H9 (cell line): ENCODE measurements at regions not wholly inside any gene's neighbourhood (a gene's known extent, or its start where the extent isn't known, plus 50 kb on each side); places are given as distances from the start of the nearest gene placed in this dataset.

Experiments used
- DNase-seq: peaks from one replicate; pipeline ENCODE4 v3.0.0-alpha.2; 2017
- H2AFZ ChIP-seq: one replicate; pipeline ENCODE4 v1.6.1; 2013; ENCODE audit warnings: mild to moderate bottlenecking, low read length, control low read depth, moderate library complexity
- H2AK5ac ChIP-seq: 2 replicates; pipeline ENCODE4 v1.6.1; 2013; ENCODE audit warnings: low read length, control low read depth, mixed read lengths; ENCODE audit not compliant: insufficient read length
- H2BK120ac ChIP-seq: one replicate; pipeline ENCODE4 v1.6.1; 2013; ENCODE audit warnings: low read depth, mild to moderate bottlenecking, low read length, control low read depth, inconsistent platforms; ENCODE audit not compliant: poor library complexity, severe bottlenecking
- H2BK12ac ChIP-seq: 2 replicates; pipeline ENCODE4 v1.6.1; 2013; ENCODE audit warnings: low read length, control low read depth, mixed read lengths, low read depth; ENCODE audit not compliant: insufficient read length
- H2BK15ac ChIP-seq: 2 replicates; pipeline ENCODE4 v1.6.1; 2013; ENCODE audit warnings: low read depth, low read length, control low read depth
- H2BK20ac ChIP-seq: one replicate; pipeline ENCODE4 v1.6.1; 2013; ENCODE audit warnings: low read depth, mild to moderate bottlenecking, low read length, control low read depth, inconsistent platforms; ENCODE audit not compliant: poor library complexity, severe bottlenecking
- H2BK5ac ChIP-seq: 2 replicates; pipeline ENCODE4 v1.6.1; 2013; ENCODE audit warnings: low read length, control low read depth, mixed read lengths; ENCODE audit not compliant: insufficient read length
- H3K14ac ChIP-seq: 2 replicates; pipeline ENCODE4 v1.6.1; 2013; ENCODE audit warnings: low read length, control low read depth; ENCODE audit not compliant: insufficient read depth
- H3K18ac ChIP-seq: 2 replicates; pipeline ENCODE4 v1.6.1; 2013; ENCODE audit warnings: low read depth, mild to moderate bottlenecking, mixed read lengths, low read length, control low read depth; ENCODE audit not compliant: insufficient read length
- H3K23ac ChIP-seq: 2 replicates; pipeline ENCODE4 v1.6.1; 2013; ENCODE audit warnings: low read length, control low read depth, mixed read lengths, low read depth; ENCODE audit not compliant: insufficient read length
- H3K23me2 ChIP-seq: 2 replicates; pipeline ENCODE4 v1.6.1; 2013; ENCODE audit warnings: low read depth, mild to moderate bottlenecking, mixed read lengths, low read length, control low read depth; ENCODE audit not compliant: insufficient read length, poor library complexity, severe bottlenecking
- H3K27ac ChIP-seq: 2 replicates; pipeline ENCODE4 v1.5.1; 2013; ENCODE audit warnings: low read length, control low read depth, mixed read lengths, low read depth; ENCODE audit not compliant: insufficient read length
- H3K27me3 ChIP-seq: 2 replicates; pipeline ENCODE4 v1.6.1; 2013; ENCODE audit warnings: low read length, control low read depth, inconsistent platforms; ENCODE audit not compliant: insufficient read depth
- H3K4ac ChIP-seq: 2 replicates; pipeline ENCODE4 v1.6.1; 2013; ENCODE audit warnings: low read depth, mild to moderate bottlenecking, control low read depth, inconsistent platforms, low read length, moderate library complexity
- H3K4me1 ChIP-seq: 2 replicates; pipeline ENCODE4 v1.6.1; 2013; ENCODE audit warnings: low read length, control low read depth, inconsistent platforms; ENCODE audit not compliant: insufficient read depth
- H3K4me2 ChIP-seq: 2 replicates; pipeline ENCODE4 v1.6.1; 2013; ENCODE audit warnings: low read length, control low read depth, mixed read lengths; ENCODE audit not compliant: insufficient read length, insufficient read depth
- H3K56ac ChIP-seq: 2 replicates; pipeline ENCODE4 v1.6.1; 2013; ENCODE audit warnings: low read depth, mild to moderate bottlenecking, mixed read lengths, low read length, control low read depth; ENCODE audit not compliant: insufficient read length
- H3K79me1 ChIP-seq: 2 replicates; pipeline ENCODE4 v1.6.1; 2013; ENCODE audit warnings: low read depth, mild to moderate bottlenecking, moderate library complexity, low read length, control low read depth, inconsistent platforms; ENCODE audit not compliant: insufficient read depth, poor library complexity, severe bottlenecking
- H3K79me2 ChIP-seq: 2 replicates; pipeline ENCODE4 v1.6.1; 2013; ENCODE audit warnings: low read length, control low read depth, inconsistent platforms; ENCODE audit not compliant: insufficient read depth
- H3K9ac ChIP-seq: 2 replicates; pipeline ENCODE4 v1.6.1; 2013; ENCODE audit warnings: low read length, control low read depth, mixed read lengths; ENCODE audit not compliant: insufficient read length; ENCODE audit errors: extremely low read depth
- H3K9me3 ChIP-seq: one replicate; pipeline ENCODE4 v1.6.1; 2013; ENCODE audit warnings: low read depth, low read length, inconsistent platforms; ENCODE audit not compliant: control insufficient read depth
- H3T11ph ChIP-seq: one replicate; pipeline ENCODE4 v1.6.1; 2013; ENCODE audit warnings: mild to moderate bottlenecking, low read length, control low read depth, inconsistent platforms
- H4K20me1 ChIP-seq: one replicate; pipeline ENCODE4 v1.6.1; 2013; ENCODE audit not compliant: control insufficient read depth, insufficient read length, insufficient read depth
- H4K5ac ChIP-seq: 2 replicates; pipeline ENCODE4 v1.6.1; 2013; ENCODE audit warnings: low read depth, mild to moderate bottlenecking, mixed read lengths, low read length, control low read depth; ENCODE audit not compliant: insufficient read length
- H4K8ac ChIP-seq: replicated peaks from 2 replicates; pipeline ENCODE4 v1.6.1; 2013; ENCODE audit warnings: low read length, control low read depth, mixed read lengths, low read depth; ENCODE audit not compliant: insufficient read length
- H4K91ac ChIP-seq: 2 replicates; pipeline ENCODE4 v1.6.1; 2013; ENCODE audit warnings: low read depth, mild to moderate bottlenecking, moderate library complexity, mixed read lengths, low read length, control low read depth; ENCODE audit not compliant: insufficient read length
- H3K27ac Mint-ChIP-seq, 3 experiments: 2 replicates in 2 of 3; 3 replicates in 1 of 3; pipeline ENCODE4 v1.8.0; 2020 to 2021; ENCODE audit warnings: mixed read lengths in 3 of 3, mild to moderate bottlenecking in 1 of 3, moderate library complexity in 1 of 3
- H3K27me3 Mint-ChIP-seq: 2 replicates; pipeline ENCODE4 v1.8.0; 2021; ENCODE audit warnings: low read depth, mild to moderate bottlenecking, moderate library complexity, mixed read lengths
- H3K36me3 Mint-ChIP-seq, 3 experiments: 2 replicates in 2 of 3; 3 replicates in 1 of 3; pipeline ENCODE4 v1.8.0; 2020 to 2021; ENCODE audit warnings: low read depth in 3 of 3, mixed read lengths in 3 of 3; ENCODE audit not compliant: insufficient read depth in 1 of 3
- H3K4me1 Mint-ChIP-seq, 2 experiments: 2 replicates each; pipeline ENCODE4 v1.8.0; 2020; ENCODE audit warnings: mixed read lengths in 2 of 2
- H3K4me3 Mint-ChIP-seq, 2 experiments: 2 replicates in 1 of 2; 3 replicates in 1 of 2; pipeline ENCODE4 v1.8.0; 2020 to 2021; ENCODE audit warnings: mild to moderate bottlenecking in 2 of 2, mixed read lengths in 2 of 2, moderate library complexity in 1 of 2
- H3K9me3 Mint-ChIP-seq, 2 experiments: 2 replicates in 1 of 2; 3 replicates in 1 of 2; pipeline ENCODE4 v1.8.0; 2020; ENCODE audit warnings: mild to moderate bottlenecking in 2 of 2, mixed read lengths in 2 of 2, moderate library complexity in 1 of 2
- TF ChIP-seq, protein P1 (sequence below): fragments of 200-600 bp; sonication (generic); conservative IDR thresholded peaks from 3 replicates; pipeline ENCODE4 v1.8.0; 2021; ENCODE audit warnings: antibody characterized with exemption, mild to moderate bottlenecking

DNA sequence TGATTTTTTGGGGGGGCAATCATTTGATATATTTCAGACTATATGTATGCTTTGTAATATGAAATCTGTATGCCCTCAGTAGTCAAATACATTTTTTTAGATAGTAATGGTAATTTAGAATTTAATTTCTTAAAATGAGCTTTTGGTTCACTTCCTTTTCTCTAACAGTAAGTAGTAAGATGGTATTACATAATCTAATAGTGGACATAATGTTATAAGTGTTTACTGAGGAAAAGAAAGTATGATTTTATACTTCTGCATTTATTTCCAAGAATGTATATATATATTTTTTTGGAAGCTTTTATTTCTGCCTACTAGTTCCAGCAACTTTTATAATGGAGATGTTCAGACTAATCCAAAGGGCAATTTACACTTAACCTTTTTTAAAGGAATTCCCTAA, 1450.7 kb upstream of the TENM3 start:
- H4K5ac ChIP-seq = no peak overlapping the region
- H3T11ph ChIP-seq = no peak overlapping the region
- H3K4me2 ChIP-seq = no peak overlapping the region

More for the DNA sequence above, 1450.7 kb upstream of the TENM3 start:
- H2BK5ac ChIP-seq = no peak overlapping the region
- H3K9me3 ChIP-seq = no peaks in the 10 kb centered on the region
- H3K9me3 Mint-ChIP-seq = no peaks in the 10 kb centered on the region
- no peaks in the 10 kb centered on the region for H3K79me2 ChIP-seq
- H4K91ac ChIP-seq = no peak overlapping the region
- no peak overlapping the region for H3K18ac ChIP-seq
- TF ChIP-seq, protein P1, sequence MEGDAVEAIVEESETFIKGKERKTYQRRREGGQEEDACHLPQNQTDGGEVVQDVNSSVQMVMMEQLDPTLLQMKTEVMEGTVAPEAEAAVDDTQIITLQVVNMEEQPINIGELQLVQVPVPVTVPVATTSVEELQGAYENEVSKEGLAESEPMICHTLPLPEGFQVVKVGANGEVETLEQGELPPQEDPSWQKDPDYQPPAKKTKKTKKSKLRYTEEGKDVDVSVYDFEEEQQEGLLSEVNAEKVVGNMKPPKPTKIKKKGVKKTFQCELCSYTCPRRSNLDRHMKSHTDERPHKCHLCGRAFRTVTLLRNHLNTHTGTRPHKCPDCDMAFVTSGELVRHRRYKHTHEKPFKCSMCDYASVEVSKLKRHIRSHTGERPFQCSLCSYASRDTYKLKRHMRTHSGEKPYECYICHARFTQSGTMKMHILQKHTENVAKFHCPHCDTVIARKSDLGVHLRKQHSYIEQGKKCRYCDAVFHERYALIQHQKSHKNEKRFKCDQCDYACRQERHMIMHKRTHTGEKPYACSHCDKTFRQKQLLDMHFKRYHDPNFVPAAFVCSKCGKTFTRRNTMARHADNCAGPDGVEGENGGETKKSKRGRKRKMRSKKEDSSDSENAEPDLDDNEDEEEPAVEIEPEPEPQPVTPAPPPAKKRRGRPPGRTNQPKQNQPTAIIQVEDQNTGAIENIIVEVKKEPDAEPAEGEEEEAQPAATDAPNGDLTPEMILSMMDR = no peak
- no peak overlapping the region for H2AK5ac ChIP-seq
- no peak overlapping the region for H2BK120ac ChIP-seq
- H3K4me1 ChIP-seq = peaks cover 3% of the 10 kb centered on the region; the same call in 1 of the 2 replicates
- no peaks in the 10 kb centered on the region for H4K20me1 ChIP-seq
- H2BK12ac ChIP-seq = no peak overlapping the region
- no peaks in the 10 kb centered on the region for H3K79me1 ChIP-seq
- H3K4ac ChIP-seq = no peak overlapping the region
- H2AFZ ChIP-seq = no peak overlapping the region
- H3K23ac ChIP-seq = no peak overlapping the region
- H3K23me2 ChIP-seq = no peaks in the 10 kb centered on the region
- peaks cover 0 to 4% (median 0%) of the 10 kb centered on the region in 3 experiments; a peak in 2 of 7 replicates for H3K36me3 Mint-ChIP-seq
- H2BK15ac ChIP-seq = no peak overlapping the region
- H3K27me3 Mint-ChIP-seq = no peaks in the 10 kb centered on the region
- no peak overlapping the region for H3K56ac ChIP-seq
- no peak overlapping the region for H3K9ac ChIP-seq
- no peaks in the 10 kb centered on the region for H3K27me3 ChIP-seq
- H3K27ac Mint-ChIP-seq = no peak overlapping the region; a peak in 2 of 7 replicates
- no peak for DNase-seq
- no peak overlapping the region for H2BK20ac ChIP-seq
- no peak overlapping the region for H3K27ac ChIP-seq
- no peak overlapping the region for H4K8ac ChIP-seq
- no peak overlapping the region for H3K4me3 Mint-ChIP-seq
- H3K4me1 Mint-ChIP-seq = peaks cover 17 to 21% of the 10 kb centered on the region in 2 experiments
- H3K14ac ChIP-seq = no peak overlapping the region
